Naive B cell (primary cell): ENCODE measurements at regions not wholly inside any gene's neighbourhood (a gene's known extent, or its start where the extent isn't known, plus 50 kb on each side); places are given as distances from the start of the nearest gene placed in this dataset.
A peak's percentile ranks its signal among the peaks of the same experiment; 100 is the strongest.

ENCODE experiments used
- ATAC-seq, 2 donors: fragments of 150-1000 bp; cut with Tn5 transposase; 2 replicates each; pipeline ENCODE4 v1.10.0; 2021; ENCODE audit warnings: low read depth in 2 of 2, mild to moderate bottlenecking in 2 of 2, moderate library complexity in 2 of 2
- DNase-seq: peaks from one replicate; pipeline ENCODE4 v3.0.0; 2022
- H3K27ac Mint-ChIP-seq, 6 donors: one replicate each; pipeline ENCODE4 v1.8.0; 2020 to 2022; ENCODE audit warnings: mild to moderate bottlenecking in 6 of 6, mixed read lengths in 6 of 6, moderate library complexity in 5 of 6, inconsistent platforms in 2 of 6
- H3K27me3 Mint-ChIP-seq, 3 donors: one replicate each; pipeline ENCODE4 v1.8.0; 2021 to 2022; ENCODE audit warnings: mixed read lengths in 3 of 3, mild to moderate bottlenecking in 1 of 3
- H3K36me3 Mint-ChIP-seq, 2 donors: one replicate each; pipeline ENCODE4 v1.8.0; 2020 to 2022; ENCODE audit warnings: mixed read lengths in 2 of 2, inconsistent platforms in 1 of 2, mild to moderate bottlenecking in 1 of 2
- H3K4me1 Mint-ChIP-seq, 3 donors: one replicate each; pipeline ENCODE4 v1.8.0; 2020 to 2022; ENCODE audit warnings: mixed read lengths in 3 of 3, inconsistent platforms in 1 of 3, mild to moderate bottlenecking in 1 of 3, moderate library complexity in 1 of 3
- H3K4me3 Mint-ChIP-seq, 8 donors: one replicate each; pipeline ENCODE4 v1.8.0; 2020 to 2022; ENCODE audit warnings: mild to moderate bottlenecking in 8 of 8, mixed read lengths in 8 of 8, moderate library complexity in 8 of 8, inconsistent platforms in 2 of 8
- H3K9me3 Mint-ChIP-seq, 7 donors: one replicate each; pipeline ENCODE4 v1.8.0; 2020 to 2022; ENCODE audit warnings: mixed read lengths in 7 of 7, mild to moderate bottlenecking in 5 of 7, inconsistent platforms in 2 of 7, moderate library complexity in 1 of 7

GRCh38 chr4:8741513-8742226 lies 130.0 kb downstream of the HMX1 start:
- ATAC-seq = no peak
- peaks cover 0 to 6% (median 1%) of the 10 kb centered on the region in 7 donors for H3K9me3 Mint-ChIP-seq
- DNase-seq = no peak
- H3K27ac Mint-ChIP-seq = no peak overlapping the region
- peaks cover 0 to 16% (median 5%) of the 10 kb centered on the region in 3 donors for H3K27me3 Mint-ChIP-seq
- no peaks in the 10 kb centered on the region for H3K4me1 Mint-ChIP-seq
- no peaks in the 10 kb centered on the region for H3K36me3 Mint-ChIP-seq
- H3K4me3 Mint-ChIP-seq = no peak overlapping the region

DNA sequence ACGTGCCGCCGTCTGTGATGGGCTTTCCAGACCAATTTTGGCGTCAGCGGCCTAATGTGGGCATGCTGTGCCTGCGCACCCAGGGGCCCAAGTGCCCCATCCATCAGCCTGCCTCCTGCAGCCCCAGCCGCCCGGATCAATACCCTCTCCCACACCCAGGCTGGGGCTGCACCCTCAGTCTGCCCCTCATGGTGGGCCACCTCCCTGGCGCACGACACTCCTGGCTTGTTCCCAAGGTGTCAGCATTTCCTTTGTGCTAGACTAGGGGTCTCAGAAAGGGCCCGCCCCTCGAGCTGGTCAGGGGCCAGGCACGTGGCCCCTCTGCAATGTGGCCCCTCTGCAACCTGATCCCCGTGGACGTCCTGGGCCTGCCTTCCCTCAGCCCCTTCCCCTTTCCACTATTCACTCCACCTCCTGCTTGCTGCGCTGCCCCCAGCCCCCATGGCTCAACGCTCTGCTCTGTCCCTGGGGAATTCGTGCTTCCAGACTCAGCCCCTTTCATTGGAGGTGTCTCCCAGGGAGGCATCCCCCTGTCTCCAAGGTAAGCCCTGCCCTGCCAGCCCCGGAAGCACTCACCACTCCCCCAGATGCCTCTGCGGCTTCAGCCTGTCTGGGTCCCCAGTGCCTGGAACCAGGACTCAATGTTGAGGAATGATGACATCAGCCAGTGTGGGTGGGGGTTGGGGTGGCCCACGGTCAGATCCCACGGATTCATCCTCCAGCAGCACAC lies 130.8 kb downstream of the HMX1 start:
- Mint-ChIP-seq H3K36me3 (no peaks in the 10 kb centered on the region), H3K4me3 (no peak overlapping the region), H3K27me3 (peaks cover 0 to 16% (median 5%) of the 10 kb centered on the region in 3 donors), H3K9me3 (peaks cover 0 to 5% (median 0%) of the 10 kb centered on the region in 7 donors), H3K27ac (no peak overlapping the region), H3K4me1 (no peaks in the 10 kb centered on the region)
- no peak for ATAC-seq
- no peak for DNase-seq

GRCh38 chr4:8739820-8740665 lies 131.6 kb downstream of the HMX1 start:
- H3K4me1 Mint-ChIP-seq = no peaks in the 10 kb centered on the region
- peaks cover 0 to 5% (median 0%) of the 10 kb centered on the region in 7 donors for H3K9me3 Mint-ChIP-seq
- H3K27ac Mint-ChIP-seq = no peak overlapping the region
- DNase-seq (no peak), ATAC-seq (no peak)
- no peaks in the 10 kb centered on the region for H3K36me3 Mint-ChIP-seq
- H3K4me3 Mint-ChIP-seq = peak overlapping the region in 1 of 8 donors; percentile 76
- peaks cover 0 to 16% (median 5%) of the 10 kb centered on the region in 3 donors for H3K27me3 Mint-ChIP-seq

DNA sequence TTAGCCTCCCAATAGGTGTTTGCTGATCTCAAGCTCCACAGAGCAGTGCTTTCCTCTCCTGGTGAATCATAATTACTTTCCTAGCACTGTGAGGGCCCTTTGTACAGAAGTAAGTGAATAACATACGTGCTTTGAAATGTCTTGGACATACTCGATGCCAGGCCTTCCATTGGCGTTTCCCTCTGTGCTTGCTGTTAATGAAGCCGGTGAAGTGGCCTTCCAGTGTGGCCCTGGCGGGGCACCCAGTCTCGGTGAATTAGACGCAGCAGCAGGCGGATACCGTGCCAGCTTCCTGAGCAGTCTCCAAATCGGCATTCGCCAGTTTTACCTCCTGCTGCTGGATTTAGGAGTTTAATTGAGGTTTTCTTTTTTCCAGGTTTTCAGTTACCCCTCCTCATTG lies 132.3 kb downstream of the HMX1 start:
- peaks cover 0 to 5% of the 10 kb centered on the region in 2 donors for H3K36me3 Mint-ChIP-seq

GRCh38 chr4:8738471-8738931 lies 133.1 kb downstream of the HMX1 start:
- no peak overlapping the region for H3K4me3 Mint-ChIP-seq
- H3K36me3 Mint-ChIP-seq = peaks cover 0 to 8% of the 10 kb centered on the region in 2 donors
- DNase-seq = no peak
- no peak for ATAC-seq
- peaks cover 0 to 9% (median 5%) of the 10 kb centered on the region in 3 donors for H3K27me3 Mint-ChIP-seq
- H3K4me1 Mint-ChIP-seq = no peaks in the 10 kb centered on the region
- no peak overlapping the region for H3K27ac Mint-ChIP-seq
- peaks cover 0 to 20% (median 6%) of the 10 kb centered on the region in 7 donors for H3K9me3 Mint-ChIP-seq

More for the DNA sequence above, 132.3 kb downstream of the HMX1 start:
- ATAC-seq = no peak
- H3K27me3 Mint-ChIP-seq = peaks cover 0 to 16% (median 5%) of the 10 kb centered on the region in 3 donors
- no peak overlapping the region for H3K27ac Mint-ChIP-seq
- peaks cover 0 to 12% (median 3%) of the 10 kb centered on the region in 7 donors for H3K9me3 Mint-ChIP-seq
- no peaks in the 10 kb centered on the region for H3K4me1 Mint-ChIP-seq
- H3K4me3 Mint-ChIP-seq = no peak overlapping the region
- DNase-seq = no peak

DNA sequence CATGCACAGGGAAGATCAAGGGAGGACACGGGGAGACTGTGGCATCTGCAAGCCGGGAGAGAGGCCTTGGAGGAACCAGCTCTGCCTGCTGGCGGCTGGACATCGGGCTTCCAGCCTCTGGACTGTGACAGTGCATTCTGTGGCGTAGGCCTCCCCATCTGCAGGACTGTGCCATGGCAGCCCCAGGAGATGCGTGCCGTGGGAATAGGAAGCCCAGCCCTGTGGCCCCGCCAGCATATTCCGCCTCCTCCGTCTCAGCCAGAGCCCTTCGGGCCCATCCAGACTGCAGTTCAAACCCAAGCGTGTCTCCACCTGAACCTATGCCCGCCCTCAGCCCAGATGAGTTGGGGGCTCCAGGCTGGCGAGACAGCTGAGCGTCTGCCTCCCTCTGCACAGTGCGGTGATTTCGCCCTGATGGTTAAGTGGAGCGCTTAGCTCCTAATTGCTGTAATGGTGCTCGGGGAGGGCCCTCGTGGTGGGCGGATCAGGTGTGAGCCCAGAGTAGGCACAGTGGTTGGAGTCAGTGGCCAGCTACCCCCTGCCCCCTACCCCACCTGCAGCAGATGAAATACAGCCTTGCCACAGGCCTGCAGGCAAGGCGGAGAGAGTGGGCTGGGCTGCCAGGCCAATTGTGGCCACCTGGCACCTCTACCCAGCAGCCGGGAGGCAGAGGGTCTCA lies 133.9 kb downstream of the HMX1 start:
- ATAC-seq = no peak
- H3K4me1 Mint-ChIP-seq = no peaks in the 10 kb centered on the region
- H3K27me3 Mint-ChIP-seq = peaks cover 0 to 4% (median 2%) of the 10 kb centered on the region in 3 donors
- H3K27ac Mint-ChIP-seq = no peak overlapping the region
- peaks cover 0 to 28% (median 7%) of the 10 kb centered on the region in 7 donors for H3K9me3 Mint-ChIP-seq
- peak overlapping the region in 1 of 8 donors; percentile 64 for H3K4me3 Mint-ChIP-seq
- peaks cover 0 to 8% of the 10 kb centered on the region in 2 donors for H3K36me3 Mint-ChIP-seq
- no peak for DNase-seq

DNA sequence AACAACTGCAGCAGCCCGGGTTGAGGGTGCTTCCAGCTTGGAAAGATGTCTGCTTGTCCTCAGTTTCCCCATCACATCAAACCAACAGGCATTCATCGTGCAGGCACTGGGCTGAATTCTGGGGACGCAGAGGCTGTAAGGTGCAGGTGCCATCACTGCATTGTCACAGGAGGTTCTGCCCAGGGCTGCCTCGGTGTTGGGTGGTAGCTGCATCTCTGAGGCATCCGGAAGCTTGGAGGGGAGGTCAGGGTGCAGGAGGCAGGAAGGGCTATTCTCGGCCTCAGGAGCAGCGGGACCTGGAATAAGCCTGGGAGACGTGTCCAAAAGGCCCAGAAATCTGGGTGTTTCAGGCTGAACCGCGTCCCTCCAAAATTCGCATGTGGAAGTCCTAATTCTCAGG lies 134.6 kb downstream of the HMX1 start:
- Mint-ChIP-seq H3K27me3 (no peaks in the 10 kb centered on the region), H3K4me1 (no peaks in the 10 kb centered on the region), H3K9me3 (peaks cover 0 to 30% (median 7%) of the 10 kb centered on the region in 7 donors), H3K27ac (peak overlapping the region in 1 of 6 donors; percentile 76), H3K4me3 (no peak overlapping the region), H3K36me3 (peaks cover 0 to 8% of the 10 kb centered on the region in 2 donors)
- ATAC-seq (no peak), DNase-seq (no peak)

GRCh38 chr4:8736090-8736825 lies 135.4 kb downstream of the HMX1 start:
- Mint-ChIP-seq H3K4me3 (no peak overlapping the region), H3K4me1 (no peaks in the 10 kb centered on the region), H3K9me3 (peaks cover 0 to 34% (median 7%) of the 10 kb centered on the region in 7 donors), H3K36me3 (peaks cover 0 to 8% of the 10 kb centered on the region in 2 donors), H3K27ac (peak overlapping the region in 1 of 6 donors; percentile 76), H3K27me3 (no peaks in the 10 kb centered on the region)
- DNase-seq (no peak), ATAC-seq (no peak)

- Mint-ChIP-seq H3K27me3 (no peaks in the 10 kb centered on the region), H3K36me3 (peaks cover 0 to 8% of the 10 kb centered on the region in 2 donors), H3K27ac (no peak overlapping the region), H3K4me1 (no peaks in the 10 kb centered on the region), H3K4me3 (no peak overlapping the region), H3K9me3 (peaks cover 0 to 34% (median 7%) of the 10 kb centered on the region in 7 donors)
- no peak for DNase-seq
- no peak for ATAC-seq
These were observed 136.2 kb downstream of the HMX1 start for GRCh38 chr4:8735236-8736089.

DNA sequence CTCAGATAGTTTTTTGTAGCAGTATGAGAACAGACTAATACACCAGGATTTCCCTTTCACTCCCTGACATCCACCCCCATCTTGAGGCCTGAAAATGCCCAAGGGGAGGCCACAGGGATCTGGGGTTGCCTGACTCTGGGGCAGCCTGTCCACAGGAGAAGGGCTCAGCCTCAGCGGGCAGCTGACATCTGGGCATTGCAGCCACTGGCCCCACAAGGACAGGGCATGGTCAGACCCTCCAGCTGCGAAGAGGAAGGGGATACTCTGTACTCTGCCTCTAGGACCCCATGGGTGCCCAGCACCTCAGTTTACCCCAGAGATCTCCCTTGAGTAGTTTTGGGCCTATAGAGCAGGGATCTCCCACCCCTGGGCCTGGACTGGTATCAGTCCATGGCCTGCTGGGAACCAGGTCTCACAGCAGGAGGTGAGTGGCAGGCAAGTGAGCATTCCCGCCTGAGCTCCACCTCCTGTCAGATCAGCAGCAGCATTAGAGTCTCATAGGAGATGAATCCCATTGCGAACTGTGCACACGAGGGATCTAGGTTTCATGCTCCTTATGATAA lies 138.9 kb downstream of the HMX1 start:
- ATAC-seq (no peak), DNase-seq (no peak)
- peaks cover 0 to 8% of the 10 kb centered on the region in 2 donors for H3K36me3 Mint-ChIP-seq
- no peaks in the 10 kb centered on the region for H3K27me3 Mint-ChIP-seq
- no peak overlapping the region for H3K27ac Mint-ChIP-seq
- no peak overlapping the region for H3K4me3 Mint-ChIP-seq
- H3K9me3 Mint-ChIP-seq = peaks cover 0 to 34% (median 9%) of the 10 kb centered on the region in 7 donors
- no peaks in the 10 kb centered on the region for H3K4me1 Mint-ChIP-seq

- Mint-ChIP-seq H3K4me3 (no peak overlapping the region), H3K9me3 (peaks cover 0 to 34% (median 9%) of the 10 kb centered on the region in 7 donors), H3K36me3 (peaks cover 0 to 8% of the 10 kb centered on the region in 2 donors), H3K4me1 (no peaks in the 10 kb centered on the region), H3K27ac (no peak overlapping the region), H3K27me3 (peaks cover 0 to 4% (median 0%) of the 10 kb centered on the region in 3 donors)
- ATAC-seq (no peak), DNase-seq (no peak)
These were observed 139.5 kb downstream of the CPZ start for GRCh38 chr4:8732092-8732491.
